GM18867 (cell line): ENCODE measurements at regions not wholly inside any gene's neighbourhood (a gene's known extent, or its start where the extent isn't known, plus 50 kb on each side); places are given as distances from the start of the nearest gene placed in this dataset.

Experiments used
- ATAC-seq: cut with Tn5 transposase; IDR thresholded peaks from one replicate; pipeline ENCODE4 v1.9.1; 2021; ENCODE audit warnings: mild to moderate bottlenecking, moderate library complexity; ENCODE audit not compliant: unreplicated experiment

- ATAC-seq, result no peak
Measured at GRCh38 chr16:6687593-6687992, 645.1 kb upstream of the RBFOX1 start.

- no peak for ATAC-seq
Measured at GRCh38 chr16:6684076-6684673, 648.5 kb upstream of the RBFOX1 start.

- ATAC-seq, result no peak
Measured at GRCh38 chr16:6682142-6682811, 650.4 kb upstream of the RBFOX1 start.

- no peak for ATAC-seq
Measured at GRCh38 chr16:6678586-6678985, 654.1 kb upstream of the RBFOX1 start.

GRCh38 chr16:6674071-6674470, 658.6 kb upstream of the RBFOX1 start:
- no peak for ATAC-seq

- ATAC-seq, result no peak
Measured at GRCh38 chr16:6672507-6672906, 660.1 kb upstream of the RBFOX1 start.

- no peak for ATAC-seq
Measured at GRCh38 chr16:6667393-6667792, 665.3 kb upstream of the RBFOX1 start.

- no peak for ATAC-seq
Measured at GRCh38 chr16:6665126-6665525, 667.5 kb upstream of the RBFOX1 start.

GRCh38 chr16:6663668-6664067, 669.0 kb upstream of the RBFOX1 start:
- ATAC-seq, result no peak

GRCh38 chr16:6656760-6657159, 675.9 kb upstream of the RBFOX1 start:
- no peak for ATAC-seq

GRCh38 chr16:6646891-6647290, 685.8 kb upstream of the RBFOX1 start:
- ATAC-seq, result no peak

- no peak for ATAC-seq
Measured at GRCh38 chr16:6645768-6646568, 686.7 kb upstream of the RBFOX1 start.

GRCh38 chr16:6644916-6645315, 687.7 kb upstream of the RBFOX1 start:
- ATAC-seq, result no peak

- ATAC-seq, result no peak
Measured at GRCh38 chr16:6643080-6643686, 689.5 kb upstream of the RBFOX1 start.

GRCh38 chr16:6642271-6642670, 690.4 kb upstream of the RBFOX1 start:
- no peak for ATAC-seq

GRCh38 chr16:6641091-6641490, 691.6 kb upstream of the RBFOX1 start:
- ATAC-seq, result no peak

GRCh38 chr16:6636457-6636856, 696.2 kb upstream of the RBFOX1 start:
- ATAC-seq, result no peak

GRCh38 chr16:6634151-6634550, 698.5 kb upstream of the RBFOX1 start:
- ATAC-seq, result no peak

GRCh38 chr16:6633456-6633855, 699.2 kb upstream of the RBFOX1 start:
- no peak for ATAC-seq

- no peak for ATAC-seq
Measured at GRCh38 chr16:6629110-6629509, 703.5 kb upstream of the RBFOX1 start.

- no peak for ATAC-seq
Measured at GRCh38 chr16:6625606-6626005, 707.0 kb upstream of the RBFOX1 start.

GRCh38 chr16:6618874-6619273, 713.8 kb upstream of the RBFOX1 start:
- ATAC-seq, result no peak
